H9 (cell line): ENCODE measurements at regions not wholly inside any gene's neighbourhood (a gene's known extent, or its start where the extent isn't known, plus 50 kb on each side); places are given as distances from the start of the nearest gene placed in this dataset.

ENCODE experiments used
- DNase-seq: peaks from one replicate; pipeline ENCODE4 v3.0.0-alpha.2; 2017
- H2AFZ ChIP-seq: one replicate; pipeline ENCODE4 v1.6.1; 2013; ENCODE audit warnings: mild to moderate bottlenecking, low read length, control low read depth, moderate library complexity
- H2AK5ac ChIP-seq: 2 replicates; pipeline ENCODE4 v1.6.1; 2013; ENCODE audit warnings: low read length, control low read depth, mixed read lengths; ENCODE audit not compliant: insufficient read length
- H2BK120ac ChIP-seq: one replicate; pipeline ENCODE4 v1.6.1; 2013; ENCODE audit warnings: low read depth, mild to moderate bottlenecking, low read length, control low read depth, inconsistent platforms; ENCODE audit not compliant: poor library complexity, severe bottlenecking
- H2BK12ac ChIP-seq: 2 replicates; pipeline ENCODE4 v1.6.1; 2013; ENCODE audit warnings: low read length, control low read depth, mixed read lengths, low read depth; ENCODE audit not compliant: insufficient read length
- H2BK15ac ChIP-seq: 2 replicates; pipeline ENCODE4 v1.6.1; 2013; ENCODE audit warnings: low read depth, low read length, control low read depth
- H2BK20ac ChIP-seq: one replicate; pipeline ENCODE4 v1.6.1; 2013; ENCODE audit warnings: low read depth, mild to moderate bottlenecking, low read length, control low read depth, inconsistent platforms; ENCODE audit not compliant: poor library complexity, severe bottlenecking
- H2BK5ac ChIP-seq: 2 replicates; pipeline ENCODE4 v1.6.1; 2013; ENCODE audit warnings: low read length, control low read depth, mixed read lengths; ENCODE audit not compliant: insufficient read length
- H3K14ac ChIP-seq: 2 replicates; pipeline ENCODE4 v1.6.1; 2013; ENCODE audit warnings: low read length, control low read depth; ENCODE audit not compliant: insufficient read depth
- H3K18ac ChIP-seq: 2 replicates; pipeline ENCODE4 v1.6.1; 2013; ENCODE audit warnings: low read depth, mild to moderate bottlenecking, mixed read lengths, low read length, control low read depth; ENCODE audit not compliant: insufficient read length
- H3K23ac ChIP-seq: 2 replicates; pipeline ENCODE4 v1.6.1; 2013; ENCODE audit warnings: low read length, control low read depth, mixed read lengths, low read depth; ENCODE audit not compliant: insufficient read length
- H3K23me2 ChIP-seq: 2 replicates; pipeline ENCODE4 v1.6.1; 2013; ENCODE audit warnings: low read depth, mild to moderate bottlenecking, mixed read lengths, low read length, control low read depth; ENCODE audit not compliant: insufficient read length, poor library complexity, severe bottlenecking
- H3K27ac ChIP-seq: 2 replicates; pipeline ENCODE4 v1.5.1; 2013; ENCODE audit warnings: low read length, control low read depth, mixed read lengths, low read depth; ENCODE audit not compliant: insufficient read length
- H3K27me3 ChIP-seq: 2 replicates; pipeline ENCODE4 v1.6.1; 2013; ENCODE audit warnings: low read length, control low read depth, inconsistent platforms; ENCODE audit not compliant: insufficient read depth
- H3K4ac ChIP-seq: 2 replicates; pipeline ENCODE4 v1.6.1; 2013; ENCODE audit warnings: low read depth, mild to moderate bottlenecking, control low read depth, inconsistent platforms, low read length, moderate library complexity
- H3K4me1 ChIP-seq: 2 replicates; pipeline ENCODE4 v1.6.1; 2013; ENCODE audit warnings: low read length, control low read depth, inconsistent platforms; ENCODE audit not compliant: insufficient read depth
- H3K4me2 ChIP-seq: 2 replicates; pipeline ENCODE4 v1.6.1; 2013; ENCODE audit warnings: low read length, control low read depth, mixed read lengths; ENCODE audit not compliant: insufficient read length, insufficient read depth
- H3K56ac ChIP-seq: 2 replicates; pipeline ENCODE4 v1.6.1; 2013; ENCODE audit warnings: low read depth, mild to moderate bottlenecking, mixed read lengths, low read length, control low read depth; ENCODE audit not compliant: insufficient read length
- H3K79me1 ChIP-seq: 2 replicates; pipeline ENCODE4 v1.6.1; 2013; ENCODE audit warnings: low read depth, mild to moderate bottlenecking, moderate library complexity, low read length, control low read depth, inconsistent platforms; ENCODE audit not compliant: insufficient read depth, poor library complexity, severe bottlenecking
- H3K79me2 ChIP-seq: 2 replicates; pipeline ENCODE4 v1.6.1; 2013; ENCODE audit warnings: low read length, control low read depth, inconsistent platforms; ENCODE audit not compliant: insufficient read depth
- H3K9ac ChIP-seq: 2 replicates; pipeline ENCODE4 v1.6.1; 2013; ENCODE audit warnings: low read length, control low read depth, mixed read lengths; ENCODE audit not compliant: insufficient read length; ENCODE audit errors: extremely low read depth
- H3K9me3 ChIP-seq: one replicate; pipeline ENCODE4 v1.6.1; 2013; ENCODE audit warnings: low read depth, low read length, inconsistent platforms; ENCODE audit not compliant: control insufficient read depth
- H3T11ph ChIP-seq: one replicate; pipeline ENCODE4 v1.6.1; 2013; ENCODE audit warnings: mild to moderate bottlenecking, low read length, control low read depth, inconsistent platforms
- H4K20me1 ChIP-seq: one replicate; pipeline ENCODE4 v1.6.1; 2013; ENCODE audit not compliant: control insufficient read depth, insufficient read length, insufficient read depth
- H4K5ac ChIP-seq: 2 replicates; pipeline ENCODE4 v1.6.1; 2013; ENCODE audit warnings: low read depth, mild to moderate bottlenecking, mixed read lengths, low read length, control low read depth; ENCODE audit not compliant: insufficient read length
- H4K8ac ChIP-seq: replicated peaks from 2 replicates; pipeline ENCODE4 v1.6.1; 2013; ENCODE audit warnings: low read length, control low read depth, mixed read lengths, low read depth; ENCODE audit not compliant: insufficient read length
- H4K91ac ChIP-seq: 2 replicates; pipeline ENCODE4 v1.6.1; 2013; ENCODE audit warnings: low read depth, mild to moderate bottlenecking, moderate library complexity, mixed read lengths, low read length, control low read depth; ENCODE audit not compliant: insufficient read length
- H3K27ac Mint-ChIP-seq, 3 experiments: 2 replicates in 2 of 3; 3 replicates in 1 of 3; pipeline ENCODE4 v1.8.0; 2020 to 2021; ENCODE audit warnings: mixed read lengths in 3 of 3, mild to moderate bottlenecking in 1 of 3, moderate library complexity in 1 of 3
- H3K27me3 Mint-ChIP-seq: 2 replicates; pipeline ENCODE4 v1.8.0; 2021; ENCODE audit warnings: low read depth, mild to moderate bottlenecking, moderate library complexity, mixed read lengths
- H3K36me3 Mint-ChIP-seq, 3 experiments: 2 replicates in 2 of 3; 3 replicates in 1 of 3; pipeline ENCODE4 v1.8.0; 2020 to 2021; ENCODE audit warnings: low read depth in 3 of 3, mixed read lengths in 3 of 3; ENCODE audit not compliant: insufficient read depth in 1 of 3
- H3K4me1 Mint-ChIP-seq, 2 experiments: 2 replicates each; pipeline ENCODE4 v1.8.0; 2020; ENCODE audit warnings: mixed read lengths in 2 of 2
- H3K4me3 Mint-ChIP-seq, 2 experiments: 2 replicates in 1 of 2; 3 replicates in 1 of 2; pipeline ENCODE4 v1.8.0; 2020 to 2021; ENCODE audit warnings: mild to moderate bottlenecking in 2 of 2, mixed read lengths in 2 of 2, moderate library complexity in 1 of 2
- H3K9me3 Mint-ChIP-seq, 2 experiments: 2 replicates in 1 of 2; 3 replicates in 1 of 2; pipeline ENCODE4 v1.8.0; 2020; ENCODE audit warnings: mild to moderate bottlenecking in 2 of 2, mixed read lengths in 2 of 2, moderate library complexity in 1 of 2
- WGBS: extraction: QIAGEN DNeasy Blood & Tissue Kit; methylation state at CpG from one replicate; pipeline ENCODE4 v1.1.7; 2013; ENCODE audit warnings: missing lambda C conversion rate, low lambda C conversion rate, mixed read lengths; ENCODE audit not compliant: insufficient read length; ENCODE audit errors: extremely low coverage; 5-methylcytosine and 5-hydroxymethylcytosine counted together
- TF ChIP-seq, protein P1 (sequence below): fragments of 200-600 bp; sonication (generic); conservative IDR thresholded peaks from 3 replicates; pipeline ENCODE4 v1.8.0; 2021; ENCODE audit warnings: antibody characterized with exemption, mild to moderate bottlenecking

GRCh38 chr6:155549928-155550327 lies 94.3 kb upstream of the NOX3 start:
- H3K23ac ChIP-seq: no peak overlapping the region
- no peak overlapping the region for H2BK20ac ChIP-seq
- no peaks in the 10 kb centered on the region for H3K9me3 Mint-ChIP-seq
- no peaks in the 10 kb centered on the region for H3K9me3 ChIP-seq
- H2BK5ac ChIP-seq: no peak overlapping the region
- H4K8ac ChIP-seq: no peak overlapping the region
- no peaks in the 10 kb centered on the region for H3K27me3 Mint-ChIP-seq
- no peaks in the 10 kb centered on the region for H4K20me1 ChIP-seq
- H2BK15ac ChIP-seq: no peak overlapping the region
- H3K9ac ChIP-seq: no peak overlapping the region
- H4K91ac ChIP-seq: no peak overlapping the region
- H3T11ph ChIP-seq: no peak overlapping the region
- TF ChIP-seq, protein P1, sequence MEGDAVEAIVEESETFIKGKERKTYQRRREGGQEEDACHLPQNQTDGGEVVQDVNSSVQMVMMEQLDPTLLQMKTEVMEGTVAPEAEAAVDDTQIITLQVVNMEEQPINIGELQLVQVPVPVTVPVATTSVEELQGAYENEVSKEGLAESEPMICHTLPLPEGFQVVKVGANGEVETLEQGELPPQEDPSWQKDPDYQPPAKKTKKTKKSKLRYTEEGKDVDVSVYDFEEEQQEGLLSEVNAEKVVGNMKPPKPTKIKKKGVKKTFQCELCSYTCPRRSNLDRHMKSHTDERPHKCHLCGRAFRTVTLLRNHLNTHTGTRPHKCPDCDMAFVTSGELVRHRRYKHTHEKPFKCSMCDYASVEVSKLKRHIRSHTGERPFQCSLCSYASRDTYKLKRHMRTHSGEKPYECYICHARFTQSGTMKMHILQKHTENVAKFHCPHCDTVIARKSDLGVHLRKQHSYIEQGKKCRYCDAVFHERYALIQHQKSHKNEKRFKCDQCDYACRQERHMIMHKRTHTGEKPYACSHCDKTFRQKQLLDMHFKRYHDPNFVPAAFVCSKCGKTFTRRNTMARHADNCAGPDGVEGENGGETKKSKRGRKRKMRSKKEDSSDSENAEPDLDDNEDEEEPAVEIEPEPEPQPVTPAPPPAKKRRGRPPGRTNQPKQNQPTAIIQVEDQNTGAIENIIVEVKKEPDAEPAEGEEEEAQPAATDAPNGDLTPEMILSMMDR: no peak
- DNase-seq: no peak
- no peak overlapping the region for H2AK5ac ChIP-seq
- H3K4me1 ChIP-seq: no peaks in the 10 kb centered on the region
- no peaks in the 10 kb centered on the region for H3K79me2 ChIP-seq
- H3K36me3 Mint-ChIP-seq: no peaks in the 10 kb centered on the region
- no peak overlapping the region for H3K18ac ChIP-seq
- no peak overlapping the region for H2AFZ ChIP-seq
- no peaks in the 10 kb centered on the region for H3K23me2 ChIP-seq
- H3K4me3 Mint-ChIP-seq: no peak overlapping the region
- H2BK120ac ChIP-seq: no peak overlapping the region
- H3K56ac ChIP-seq: no peak overlapping the region
- H3K27me3 ChIP-seq: no peaks in the 10 kb centered on the region
- WGBS: no CpG with 5 or more reads among the region's 4 CpGs
- H3K4me1 Mint-ChIP-seq: no peaks in the 10 kb centered on the region
- no peak overlapping the region for H3K27ac Mint-ChIP-seq
- H3K4ac ChIP-seq: no peak overlapping the region
- H3K14ac ChIP-seq: no peak overlapping the region
- no peak overlapping the region for H3K27ac ChIP-seq
- no peaks in the 10 kb centered on the region for H3K79me1 ChIP-seq
- no peak overlapping the region for H3K4me2 ChIP-seq
- H4K5ac ChIP-seq: no peak overlapping the region
- H2BK12ac ChIP-seq: no peak overlapping the region
